Effector memory CD8-positive, alpha-beta T cell (primary cell): ENCODE measurements at regions not wholly inside any gene's neighbourhood (a gene's known extent, or its start where the extent isn't known, plus 50 kb on each side); places are given as distances from the start of the nearest gene placed in this dataset.

Experiments
- ATAC-seq: fragments of 150-1000 bp; cut with Tn5 transposase; replicated peaks from 2 replicates; pipeline ENCODE4 v1.10.0; 2021; ENCODE audit warnings: mild to moderate bottlenecking, moderate library complexity
- DNase-seq, 3 experiments: peaks; one replicate each; pipeline ENCODE4 v3.0.0; 2021
- H3K27ac Mint-ChIP-seq, 2 donors: one replicate each; pipeline ENCODE4 v1.8.0; 2022; ENCODE audit warnings: mild to moderate bottlenecking in 2 of 2, mixed read lengths in 2 of 2, moderate library complexity in 2 of 2
- H3K27me3 Mint-ChIP-seq, 2 donors: one replicate each; pipeline ENCODE4 v1.8.0; 2022; ENCODE audit warnings: mixed read lengths in 2 of 2
- H3K36me3 Mint-ChIP-seq: one replicate; pipeline ENCODE4 v1.8.0; 2022; ENCODE audit warnings: mild to moderate bottlenecking, moderate library complexity, mixed read lengths; ENCODE audit not compliant: insufficient read depth
- H3K4me1 Mint-ChIP-seq, 2 donors: one replicate each; pipeline ENCODE4 v1.8.0; 2022; ENCODE audit warnings: low read depth in 2 of 2, mixed read lengths in 2 of 2
- H3K4me3 Mint-ChIP-seq, 2 donors: one replicate each; pipeline ENCODE4 v1.8.0; 2022; ENCODE audit warnings: mild to moderate bottlenecking in 2 of 2, mixed read lengths in 2 of 2, moderate library complexity in 2 of 2
- H3K9me3 Mint-ChIP-seq, 2 donors: one replicate each; pipeline ENCODE4 v1.8.0; 2022; ENCODE audit warnings: mixed read lengths in 2 of 2

DNA sequence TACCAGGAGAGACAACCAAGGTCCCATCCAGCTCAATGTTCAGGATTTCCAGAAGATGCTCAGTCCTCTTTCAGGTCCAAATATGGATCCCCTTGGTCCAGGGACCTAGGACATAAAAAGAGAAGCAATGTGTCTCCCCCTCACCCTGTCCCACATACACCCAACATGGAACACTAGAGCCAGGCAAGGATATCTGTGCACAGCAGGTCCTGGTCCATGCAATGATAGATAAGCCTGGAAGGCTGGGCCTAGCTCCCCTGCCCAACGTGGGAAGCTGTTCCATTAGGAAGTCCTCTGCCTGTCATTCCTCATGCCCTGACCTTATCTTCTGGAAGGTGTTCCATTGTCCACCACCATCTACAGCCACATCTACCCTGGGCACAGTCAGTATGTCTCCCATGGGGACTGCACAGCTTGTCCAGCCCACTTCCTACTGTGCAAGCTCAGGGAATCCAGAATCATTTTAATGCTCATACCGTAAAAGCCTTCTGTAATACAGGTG lies 1434.8 kb downstream of the TBC1D22A start:
- no peak for ATAC-seq
- Mint-ChIP-seq H3K27ac (no peak overlapping the region), H3K9me3 (peaks cover 3 to 4% of the 10 kb centered on the region in 2 donors), H3K27me3 (peaks cover 44 to 60% of the 10 kb centered on the region in 2 donors), H3K36me3 (no peaks in the 10 kb centered on the region), H3K4me1 (no peaks in the 10 kb centered on the region), H3K4me3 (no peak overlapping the region)
- no peak for DNase-seq

DNA sequence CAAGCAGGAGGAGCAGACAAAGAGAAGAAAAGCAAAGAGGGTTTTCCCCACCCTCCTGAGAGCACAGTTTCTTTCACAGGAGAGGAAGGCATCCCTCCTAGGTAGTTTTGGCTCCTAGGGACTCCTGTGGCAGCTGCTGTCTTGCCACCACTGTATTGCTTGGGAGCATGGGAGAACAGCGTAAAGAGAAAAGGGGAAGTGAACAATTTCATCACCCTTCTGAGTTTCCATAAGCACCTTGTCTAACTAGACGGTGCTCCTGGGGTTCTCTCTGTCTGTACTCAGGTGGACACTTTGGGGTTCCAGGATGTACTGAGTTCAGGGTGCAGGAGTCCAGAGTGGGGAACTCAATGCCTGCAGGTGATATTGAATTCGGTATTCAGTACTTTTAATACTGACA lies 1430.5 kb downstream of the TBC1D22A start:
- peaks cover 28 to 36% of the 10 kb centered on the region in 2 donors for H3K27me3 Mint-ChIP-seq
- no peak for DNase-seq
- H3K36me3 Mint-ChIP-seq: no peaks in the 10 kb centered on the region
- peaks cover 6 to 18% of the 10 kb centered on the region in 2 donors for H3K9me3 Mint-ChIP-seq
- H3K4me3 Mint-ChIP-seq: no peak overlapping the region
- ATAC-seq: no peak
- H3K4me1 Mint-ChIP-seq: peaks cover 6 to 10% of the 10 kb centered on the region in 2 donors
- H3K27ac Mint-ChIP-seq: no peak overlapping the region

DNA sequence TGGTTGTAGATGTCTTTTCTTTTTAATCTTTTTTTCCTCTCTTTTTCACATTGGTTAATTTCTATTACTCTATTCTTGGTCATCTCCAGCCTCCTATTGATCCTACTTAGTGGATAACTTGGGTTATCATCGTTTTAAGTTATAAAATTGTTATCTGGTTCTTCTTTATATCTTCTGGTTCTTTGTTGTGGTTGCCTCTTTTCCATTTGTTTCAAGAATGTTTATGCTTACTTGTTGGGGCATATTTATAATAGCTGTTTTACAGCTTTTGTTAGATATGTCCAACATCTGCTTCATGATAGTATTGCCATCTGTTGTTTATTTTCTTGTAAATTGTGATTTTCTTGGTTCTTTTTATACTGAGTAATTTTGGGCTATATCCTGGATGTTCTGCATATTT lies 1429.6 kb downstream of the TBC1D22A start:
- Mint-ChIP-seq H3K4me3 (no peak overlapping the region), H3K9me3 (peaks cover 6 to 18% of the 10 kb centered on the region in 2 donors), H3K36me3 (no peaks in the 10 kb centered on the region), H3K4me1 (peaks cover 6 to 13% of the 10 kb centered on the region in 2 donors), H3K27ac (no peak overlapping the region), H3K27me3 (peaks cover 20 to 27% of the 10 kb centered on the region in 2 donors)
- DNase-seq (no peak), ATAC-seq (no peak)

DNA sequence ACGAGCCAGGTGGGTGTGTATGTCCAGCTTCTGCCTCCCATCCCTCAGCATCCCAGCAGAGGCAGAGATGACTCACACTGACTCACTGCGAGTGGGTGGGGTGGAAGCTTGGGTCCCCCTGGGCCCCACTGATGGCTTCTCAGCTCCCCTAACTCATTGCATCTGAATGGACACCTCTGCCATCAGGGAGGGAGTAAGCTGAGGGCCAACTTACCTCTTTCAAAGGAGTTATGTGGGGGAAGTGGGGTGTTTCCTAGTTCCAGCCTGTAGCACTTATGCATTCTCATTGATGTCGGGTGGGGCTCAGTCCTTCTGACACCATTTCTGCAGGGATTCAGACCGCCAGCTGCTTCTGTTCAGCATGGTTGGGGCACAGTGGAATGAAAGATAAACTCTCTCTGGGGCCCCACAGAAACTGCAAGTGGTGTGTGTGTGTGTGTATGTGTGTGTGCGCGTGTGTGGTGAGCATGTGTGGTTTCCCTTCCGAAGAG lies 1425.8 kb downstream of the TBC1D22A start:
- peaks cover 24 to 37% of the 10 kb centered on the region in 2 donors for H3K4me1 Mint-ChIP-seq
- peaks cover 6 to 18% of the 10 kb centered on the region in 2 donors for H3K9me3 Mint-ChIP-seq
- peak overlapping the region in 1 of 2 donors; percentile 67 for H3K4me3 Mint-ChIP-seq
- no peaks in the 10 kb centered on the region for H3K36me3 Mint-ChIP-seq
- ATAC-seq (peak; percentile 54), DNase-seq (peak; percentile 33 to 46 (median 35))
- H3K27ac Mint-ChIP-seq: peak overlapping the region in 1 of 2 donors; percentile 50
- peaks cover 0 to 7% of the 10 kb centered on the region in 2 donors for H3K27me3 Mint-ChIP-seq

DNA sequence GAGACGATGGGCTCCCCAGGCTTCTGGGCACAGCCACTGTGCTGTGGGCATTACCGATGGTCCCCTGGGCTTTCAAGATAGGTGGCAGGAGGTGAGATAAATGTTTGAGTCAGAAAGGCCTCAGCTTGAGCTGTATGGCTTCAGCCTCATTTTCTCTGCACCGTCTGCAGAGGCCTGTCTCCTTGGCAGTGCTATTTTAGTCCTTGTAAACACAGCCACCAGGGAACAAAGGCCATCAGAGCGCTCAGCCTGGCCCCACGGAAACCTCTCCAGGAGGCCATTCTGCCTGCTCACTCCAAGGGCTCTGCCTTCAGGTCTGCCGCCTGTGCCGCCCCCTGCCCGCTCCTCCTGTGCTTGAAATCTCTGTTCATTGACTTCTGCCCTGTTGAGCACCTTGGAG lies 1424.9 kb downstream of the TBC1D22A start:
- peaks cover 4 to 5% of the 10 kb centered on the region in 2 donors for H3K27me3 Mint-ChIP-seq
- no peaks in the 10 kb centered on the region for H3K36me3 Mint-ChIP-seq
- H3K9me3 Mint-ChIP-seq: peaks cover 4 to 16% of the 10 kb centered on the region in 2 donors
- peak overlapping the region in 1 of 2 donors; percentile 50 for H3K27ac Mint-ChIP-seq
- no peak for ATAC-seq
- H3K4me3 Mint-ChIP-seq: no peak overlapping the region
- peaks cover 24 to 37% of the 10 kb centered on the region in 2 donors for H3K4me1 Mint-ChIP-seq
- DNase-seq: no peak

DNA sequence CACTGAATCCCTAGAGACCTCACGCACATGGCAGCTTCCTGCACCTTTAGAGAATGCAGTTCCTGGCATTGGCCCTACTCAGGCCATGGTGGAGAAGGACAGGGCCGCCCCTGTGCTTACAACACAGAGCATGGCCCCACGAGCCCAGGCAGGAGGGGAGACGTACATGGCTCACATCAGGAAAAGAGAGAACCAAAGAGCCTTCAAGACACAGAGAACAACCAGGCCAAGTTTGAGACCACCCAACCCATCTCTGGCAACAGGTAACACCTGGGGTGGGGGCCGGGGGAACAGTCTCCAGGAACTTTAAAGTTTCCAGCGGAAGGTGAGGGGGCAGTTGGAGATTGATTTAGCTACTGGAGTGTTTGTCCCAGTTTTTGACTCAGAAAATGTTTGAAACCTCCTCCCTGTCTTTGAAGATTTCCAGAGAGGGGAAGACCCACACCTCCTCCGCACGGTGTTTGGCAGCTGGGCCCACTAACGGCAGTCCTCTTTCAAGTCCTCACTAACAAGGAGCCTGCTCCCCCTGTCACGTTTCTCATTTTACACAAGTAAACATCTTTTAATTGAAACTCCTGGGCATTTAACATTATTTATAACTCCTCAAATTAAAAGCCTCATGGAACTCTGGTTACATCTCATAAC lies 1423.8 kb downstream of the TBC1D22A start:
- DNase-seq (no peak), ATAC-seq (no peak)
- H3K27me3 Mint-ChIP-seq: peaks cover 0 to 8% of the 10 kb centered on the region in 2 donors
- peak overlapping the region in 1 of 2 donors; percentile 27 for H3K4me3 Mint-ChIP-seq
- H3K9me3 Mint-ChIP-seq: peaks cover 0 to 5% of the 10 kb centered on the region in 2 donors
- no peaks in the 10 kb centered on the region for H3K36me3 Mint-ChIP-seq
- H3K27ac Mint-ChIP-seq: no peak overlapping the region
- peaks cover 24 to 37% of the 10 kb centered on the region in 2 donors for H3K4me1 Mint-ChIP-seq

DNA sequence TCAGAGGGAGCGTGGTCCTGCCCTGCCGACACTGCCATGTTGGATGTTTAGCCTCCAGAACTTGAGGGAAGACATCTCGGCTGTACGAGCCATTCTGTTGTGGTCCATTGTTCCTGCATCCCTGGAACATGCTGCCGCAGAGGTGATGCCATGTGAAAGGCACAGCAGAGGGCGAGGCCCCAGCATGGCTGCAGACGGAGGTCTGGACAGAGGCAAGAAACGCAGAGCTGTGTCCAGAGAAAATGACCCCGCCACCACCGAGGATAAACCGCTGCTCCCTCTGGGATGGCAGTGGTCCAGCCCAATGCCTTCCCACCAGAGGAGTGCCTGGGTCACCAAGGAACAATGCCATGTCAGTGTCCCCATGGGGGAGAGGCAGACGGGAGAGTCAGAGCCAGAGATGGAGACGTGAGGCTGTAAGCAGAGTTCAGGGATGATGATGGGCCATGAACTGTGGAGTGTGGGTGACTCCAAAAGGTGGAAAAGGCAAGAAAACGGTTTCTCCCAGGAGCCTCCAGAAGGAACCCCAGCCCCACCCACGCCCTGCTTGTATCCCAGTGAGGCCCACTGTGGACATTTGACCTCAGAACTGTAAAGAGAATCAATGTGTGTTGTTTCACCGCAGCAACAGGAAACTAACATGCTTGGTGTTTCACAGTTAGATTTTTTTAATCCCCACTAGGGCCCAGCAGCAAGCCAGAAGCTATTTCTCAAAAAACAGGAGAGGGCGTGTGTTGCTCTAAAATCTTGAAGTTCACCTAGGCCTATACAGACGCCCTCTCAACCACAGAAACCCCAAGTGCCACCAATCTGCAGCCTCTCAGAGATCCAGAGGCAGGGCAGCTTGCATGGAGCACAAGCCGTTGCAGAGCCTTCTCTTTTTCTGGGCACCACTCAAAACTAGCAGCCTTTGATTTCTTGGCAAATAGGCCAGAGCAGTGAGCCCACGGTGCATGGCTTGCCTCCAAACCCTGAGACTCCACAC lies 1422.9 kb downstream of the TBC1D22A start:
- peaks cover 24 to 37% of the 10 kb centered on the region in 2 donors for H3K4me1 Mint-ChIP-seq
- no peaks in the 10 kb centered on the region for H3K9me3 Mint-ChIP-seq
- H3K27ac Mint-ChIP-seq: peak overlapping the region in 1 of 2 donors; percentile 47
- peak; percentile 85 for ATAC-seq
- H3K27me3 Mint-ChIP-seq: peaks cover 0 to 8% of the 10 kb centered on the region in 2 donors
- peak overlapping the region; percentile 27 to 40 for H3K4me3 Mint-ChIP-seq
- DNase-seq: peak in 1 of 3 experiments; percentile 29
- no peaks in the 10 kb centered on the region for H3K36me3 Mint-ChIP-seq

DNA sequence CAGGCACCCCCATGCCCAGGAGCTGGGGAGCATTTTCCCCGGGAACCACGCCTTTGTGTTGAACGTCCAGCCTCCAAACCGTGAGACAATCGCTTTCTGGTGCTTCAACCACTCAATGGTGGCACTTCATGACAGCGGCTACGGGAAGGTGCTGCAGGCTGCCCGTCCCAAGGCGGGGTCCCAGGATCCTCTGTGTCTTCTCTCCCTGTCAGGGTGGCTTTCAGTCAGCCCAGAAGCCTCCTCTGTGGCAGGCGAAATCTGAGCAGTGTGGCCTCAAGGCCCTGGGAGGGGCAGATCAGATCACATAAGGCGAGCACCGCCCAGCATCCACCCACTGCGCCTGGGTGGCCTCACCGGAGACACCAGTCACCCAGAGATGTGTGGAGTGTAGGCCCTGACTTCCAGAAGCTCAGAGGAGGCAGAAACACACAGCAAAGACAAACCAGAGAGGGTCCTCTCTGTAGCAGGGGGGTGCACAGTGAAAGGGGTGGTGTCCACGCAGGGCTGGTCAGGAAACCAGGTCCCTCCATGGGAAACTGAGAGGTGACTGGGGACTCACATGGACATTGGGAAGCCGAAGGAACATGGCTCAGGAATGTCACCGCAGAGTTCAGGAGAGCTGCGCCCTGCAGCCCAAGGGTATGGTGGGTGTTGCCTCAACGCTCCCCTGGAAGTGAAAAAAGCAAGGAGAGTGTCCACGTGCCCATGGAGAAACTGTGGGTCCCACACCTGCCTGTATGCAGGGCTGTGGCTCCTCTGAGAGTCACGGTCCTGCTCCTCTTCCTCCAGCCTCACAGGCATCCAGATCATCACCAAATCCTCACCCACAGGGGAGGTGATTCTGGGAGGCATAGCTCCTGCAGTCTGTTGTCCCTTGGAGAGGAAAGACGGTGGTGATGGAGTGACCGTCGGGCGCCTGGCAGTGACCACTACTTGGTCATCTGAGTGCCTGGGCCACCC lies 1420.7 kb downstream of the TBC1D22A start:
- Mint-ChIP-seq H3K4me1 (peaks cover 19 to 28% of the 10 kb centered on the region in 2 donors), H3K36me3 (no peaks in the 10 kb centered on the region), H3K4me3 (no peak overlapping the region), H3K27ac (peak overlapping the region; percentile 44 to 69), H3K9me3 (no peaks in the 10 kb centered on the region), H3K27me3 (peaks cover 0 to 15% of the 10 kb centered on the region in 2 donors)
- DNase-seq: no peak
- no peak for ATAC-seq

DNA sequence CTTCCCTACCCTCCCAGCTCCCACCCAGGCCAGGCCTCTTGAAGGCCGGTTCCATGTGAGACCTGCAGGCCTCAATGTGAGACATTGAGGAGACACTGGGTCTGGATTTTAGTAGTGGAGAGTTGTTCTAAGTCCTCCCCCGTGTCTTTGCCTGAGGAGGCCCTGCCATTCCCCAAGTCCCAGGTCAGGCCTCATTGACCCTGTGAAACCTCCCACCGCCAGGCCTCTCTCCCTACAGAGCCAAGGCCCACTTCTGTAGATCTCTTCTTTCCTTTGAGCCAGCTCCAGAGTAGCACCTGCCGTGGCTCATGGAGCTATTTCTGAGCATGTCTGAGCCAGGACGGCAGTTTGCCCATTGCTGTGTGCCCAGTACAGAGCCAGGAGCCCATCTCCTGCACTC lies 1419.6 kb downstream of the TBC1D22A start:
- Mint-ChIP-seq H3K27me3 (peaks cover 0 to 17% of the 10 kb centered on the region in 2 donors), H3K9me3 (no peaks in the 10 kb centered on the region), H3K4me3 (no peak overlapping the region), H3K36me3 (no peaks in the 10 kb centered on the region), H3K27ac (peak overlapping the region in 1 of 2 donors; percentile 69), H3K4me1 (peaks cover 18 to 24% of the 10 kb centered on the region in 2 donors)
- ATAC-seq: no peak
- no peak for DNase-seq

DNA sequence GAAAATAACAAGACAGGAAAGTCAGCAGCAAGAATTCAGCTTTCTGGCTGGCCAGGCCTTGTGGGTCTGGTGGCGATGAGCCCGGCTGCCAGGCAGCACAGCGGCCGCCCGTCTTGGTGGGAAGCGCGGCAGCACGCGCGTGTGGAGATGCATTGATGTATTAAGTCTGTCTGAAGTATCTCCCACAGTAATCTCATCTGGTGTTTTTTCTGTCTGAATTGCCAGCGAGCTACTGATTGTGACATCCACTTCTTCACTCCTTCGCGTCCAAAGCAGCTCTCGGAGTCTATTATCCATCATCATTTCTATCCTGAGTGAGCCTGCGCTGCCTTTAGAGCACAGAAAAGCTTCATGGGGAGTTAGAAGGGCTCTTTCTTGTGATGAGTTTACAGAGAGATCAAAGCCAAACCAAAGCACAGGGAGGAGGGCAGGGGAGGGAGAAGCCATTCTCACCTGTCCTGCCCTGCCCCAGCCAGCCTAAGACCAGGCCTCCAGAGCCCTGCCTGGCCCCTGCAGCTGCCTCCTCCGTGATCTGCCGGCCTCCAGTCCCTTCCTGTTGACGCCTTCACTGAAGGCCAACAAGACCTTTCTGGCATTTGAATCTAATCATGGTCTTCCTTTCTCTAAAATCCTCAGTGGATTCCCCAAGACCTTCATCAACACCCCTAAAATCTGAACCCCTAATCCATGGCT lies 1419.0 kb downstream of the TBC1D22A start:
- Mint-ChIP-seq H3K36me3 (no peaks in the 10 kb centered on the region), H3K4me3 (no peak overlapping the region), H3K9me3 (no peaks in the 10 kb centered on the region), H3K4me1 (peaks cover 18 to 24% of the 10 kb centered on the region in 2 donors), H3K27ac (no peak overlapping the region), H3K27me3 (peaks cover 0 to 23% of the 10 kb centered on the region in 2 donors)
- ATAC-seq (no peak), DNase-seq (no peak)

DNA sequence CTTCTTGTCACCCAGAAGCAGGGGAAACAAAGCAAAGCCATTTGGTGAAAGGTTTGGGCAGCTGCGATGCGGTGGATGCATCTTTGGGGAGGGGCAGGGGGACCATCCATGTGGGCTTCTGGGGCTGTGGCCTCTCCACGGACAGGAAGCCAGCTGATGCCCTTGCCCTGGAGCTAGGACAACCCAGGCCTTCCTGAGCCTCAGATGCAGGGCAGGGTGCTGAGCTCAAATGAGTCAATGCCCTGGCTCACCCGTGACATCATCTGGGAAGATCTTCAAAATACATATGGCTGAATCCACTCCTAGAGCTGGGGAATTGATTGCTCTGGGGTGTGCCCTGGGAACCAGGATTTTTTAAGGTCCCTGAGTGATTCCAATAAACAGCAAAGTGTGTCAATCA lies 1418.2 kb downstream of the TBC1D22A start:
- Mint-ChIP-seq H3K4me1 (peaks cover 12 to 16% of the 10 kb centered on the region in 2 donors), H3K36me3 (no peaks in the 10 kb centered on the region), H3K27ac (no peak overlapping the region), H3K4me3 (no peak overlapping the region), H3K27me3 (peaks cover 0 to 31% of the 10 kb centered on the region in 2 donors), H3K9me3 (no peaks in the 10 kb centered on the region)
- DNase-seq (no peak), ATAC-seq (no peak)
